NCI-H748 (cell line): ENCODE measurements at regions not wholly inside any gene's neighbourhood (a gene's known extent, or its start where the extent isn't known, plus 50 kb on each side); places are given as distances from the start of the nearest gene placed in this dataset.

Source experiments
- DNase-seq: peaks from one replicate; lab custom pipeline; 2025; ENCODE audit not compliant: unreplicated experiment; lab: John Stamatoyannopoulos, UW

DNA sequence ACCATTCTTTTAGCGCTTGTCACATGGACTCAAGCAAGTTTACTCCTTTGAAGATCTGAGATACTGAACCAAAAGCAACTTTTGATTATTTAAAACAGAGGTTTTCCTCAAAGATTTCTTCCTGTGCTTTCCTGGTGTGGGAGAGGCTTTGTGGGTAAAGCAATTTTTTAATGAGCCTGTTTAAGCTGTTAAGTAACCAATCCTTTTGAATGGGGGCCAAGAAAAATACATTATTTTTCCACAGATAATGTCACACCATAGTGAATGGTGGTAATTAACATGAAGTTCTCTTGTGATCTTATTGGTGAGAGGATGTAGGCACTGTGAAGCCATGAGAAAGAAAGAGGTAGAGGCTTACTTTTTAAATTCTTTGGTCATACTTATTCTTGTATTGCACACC is 55.8 kb upstream of the OBI1 start:
- DNase-seq: peak; percentile 40

DNA sequence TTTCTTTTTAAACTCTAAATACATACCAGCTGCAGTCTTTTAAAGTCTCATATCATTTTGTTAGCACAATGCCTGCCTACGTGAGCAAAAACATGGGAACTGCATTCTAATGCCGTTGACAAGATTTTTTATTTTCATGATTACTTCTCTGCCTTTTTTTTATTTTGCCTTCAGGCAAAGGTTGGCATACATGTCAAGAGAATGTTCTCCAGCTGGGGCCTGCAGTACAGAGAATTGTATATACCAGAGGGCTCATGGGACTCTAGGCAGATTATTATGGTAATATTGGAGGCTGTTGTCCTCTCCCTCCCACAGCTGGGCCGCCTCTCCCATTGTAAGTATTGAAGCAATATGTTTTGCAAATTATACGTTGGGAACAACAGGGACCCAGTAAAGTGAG is 53.9 kb upstream of the OBI1 start:
- DNase-seq: no peak

DNA sequence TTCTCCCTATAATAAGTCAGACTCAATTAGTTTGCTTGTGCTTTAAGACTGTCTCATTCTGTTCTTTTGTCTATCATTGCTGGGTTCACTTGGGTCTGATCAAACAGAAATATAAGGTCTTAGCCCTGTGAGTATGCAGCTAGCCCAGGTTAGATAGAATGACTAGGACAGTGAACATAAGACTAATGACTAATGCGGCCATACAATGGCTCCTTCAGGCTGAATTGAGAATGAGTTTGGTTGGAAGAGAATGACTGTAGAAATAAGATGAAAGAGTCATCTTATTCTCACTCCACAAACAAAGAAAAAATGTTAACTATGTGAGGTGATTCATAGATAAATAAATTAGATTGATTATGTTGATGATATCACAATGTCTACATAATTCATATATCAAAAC is 50.1 kb upstream of the OBI1 start:
- DNase-seq: no peak
